Breast epithelium (tissue), 3 donors: ENCODE measurements at regions not wholly inside any gene's neighbourhood (a gene's known extent, or its start where the extent isn't known, plus 50 kb on each side); places are given as distances from the start of the nearest gene placed in this dataset.

Experiments
- POLR2A ChIP-seq: fragments of 450-650 bp; IDR thresholded peaks from one replicate; pipeline ENCODE4 v1.6.1; 2016; ENCODE audit warnings: antibody characterized with exemption, mild to moderate bottlenecking, moderate library complexity
- TF ChIP-seq, protein P1 (sequence below), 3 donors: fragments of 450-650 bp; IDR thresholded peaks; one replicate each; pipeline ENCODE4 v1.5.1; 2016 to 2017; ENCODE audit warnings: antibody characterized with exemption in 3 of 3, mild to moderate bottlenecking in 3 of 3, moderate library complexity in 3 of 3

DNA sequence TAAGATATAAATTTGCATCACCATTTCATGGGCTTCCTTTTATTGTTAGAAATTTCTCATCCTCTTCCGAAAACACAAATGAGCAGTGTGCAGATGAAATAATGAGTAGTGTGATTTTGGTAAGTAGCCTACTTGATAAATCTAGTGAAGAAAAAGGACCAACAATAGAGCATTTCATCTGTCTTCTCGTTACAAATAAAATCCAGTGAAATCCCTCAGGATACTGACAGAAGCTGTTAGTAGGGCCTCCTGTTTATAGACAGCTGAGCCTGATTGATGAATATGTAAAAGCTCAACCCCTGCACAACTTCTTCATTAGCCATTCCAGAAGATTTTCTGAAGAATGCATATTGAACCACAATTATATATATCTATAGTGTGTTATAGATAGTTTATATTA is 363.7 kb upstream of the EPHA6 start:
- TF ChIP-seq, protein P1, sequence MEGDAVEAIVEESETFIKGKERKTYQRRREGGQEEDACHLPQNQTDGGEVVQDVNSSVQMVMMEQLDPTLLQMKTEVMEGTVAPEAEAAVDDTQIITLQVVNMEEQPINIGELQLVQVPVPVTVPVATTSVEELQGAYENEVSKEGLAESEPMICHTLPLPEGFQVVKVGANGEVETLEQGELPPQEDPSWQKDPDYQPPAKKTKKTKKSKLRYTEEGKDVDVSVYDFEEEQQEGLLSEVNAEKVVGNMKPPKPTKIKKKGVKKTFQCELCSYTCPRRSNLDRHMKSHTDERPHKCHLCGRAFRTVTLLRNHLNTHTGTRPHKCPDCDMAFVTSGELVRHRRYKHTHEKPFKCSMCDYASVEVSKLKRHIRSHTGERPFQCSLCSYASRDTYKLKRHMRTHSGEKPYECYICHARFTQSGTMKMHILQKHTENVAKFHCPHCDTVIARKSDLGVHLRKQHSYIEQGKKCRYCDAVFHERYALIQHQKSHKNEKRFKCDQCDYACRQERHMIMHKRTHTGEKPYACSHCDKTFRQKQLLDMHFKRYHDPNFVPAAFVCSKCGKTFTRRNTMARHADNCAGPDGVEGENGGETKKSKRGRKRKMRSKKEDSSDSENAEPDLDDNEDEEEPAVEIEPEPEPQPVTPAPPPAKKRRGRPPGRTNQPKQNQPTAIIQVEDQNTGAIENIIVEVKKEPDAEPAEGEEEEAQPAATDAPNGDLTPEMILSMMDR (IDR thresholded peaks at IDR 0.05) = no peak
- TF ChIP-seq POLR2A = no peak
